Type B pancreatic cell (in vitro differentiated cells): ENCODE measurements at regions not wholly inside any gene's neighbourhood (a gene's known extent, or its start where the extent isn't known, plus 50 kb on each side); places are given as distances from the start of the nearest gene placed in this dataset.

ENCODE experiments used
- DNase-seq: peaks from one replicate; pipeline ENCODE4 v3.0.0; 2021; ENCODE audit warnings: mixed read lengths; ENCODE audit not compliant: unreplicated experiment; ENCODE audit errors: extremely low spot score
- H3K27ac Mint-ChIP-seq: 2 replicates; pipeline ENCODE4 v1.8.0; 2021; ENCODE audit warnings: mild to moderate bottlenecking, mixed read lengths
- H3K27me3 Mint-ChIP-seq: 2 replicates; pipeline ENCODE4 v1.8.0; 2021; ENCODE audit warnings: mixed read lengths
- H3K36me3 Mint-ChIP-seq: 2 replicates; pipeline ENCODE4 v1.8.0; 2021; ENCODE audit warnings: mixed read lengths
- H3K4me1 Mint-ChIP-seq: one replicate; pipeline ENCODE4 v1.8.0; 2021; ENCODE audit warnings: mixed read lengths; ENCODE audit not compliant: unreplicated experiment
- H3K4me3 Mint-ChIP-seq: 2 replicates; pipeline ENCODE4 v1.8.0; 2021; ENCODE audit warnings: mild to moderate bottlenecking, mixed read lengths
- H3K9me3 Mint-ChIP-seq: 2 replicates; pipeline ENCODE4 v1.8.0; 2021; ENCODE audit warnings: mixed read lengths
- TF ChIP-seq, protein P1 (sequence below): fragments of 200-600 bp; sonication (generic); conservative IDR thresholded peaks from 2 replicates; pipeline ENCODE4 v1.5.0; 2021; ENCODE audit warnings: antibody characterized with exemption, mild to moderate bottlenecking

DNA sequence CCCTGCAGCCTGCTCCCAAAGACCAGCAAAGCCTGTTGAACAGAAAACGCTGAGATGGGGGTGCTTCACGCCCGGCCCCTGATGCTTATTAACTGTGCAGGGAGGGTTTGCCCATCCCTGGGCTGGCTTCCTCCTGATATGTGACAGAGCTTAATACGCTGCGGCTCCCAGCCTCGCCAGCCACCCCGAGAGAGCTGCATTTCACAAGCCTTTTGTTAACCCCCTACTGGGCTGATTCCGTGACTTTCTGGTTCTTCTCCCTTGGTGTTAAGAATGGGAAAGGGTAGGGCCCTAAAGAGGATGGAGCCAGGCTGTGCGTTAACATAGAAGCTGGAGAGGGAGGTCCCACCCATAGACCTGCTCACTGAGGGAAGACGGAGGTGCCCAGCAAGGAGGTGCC is 211.8 kb downstream of the ENGASE start:
- peaks cover 64% of the 10 kb centered on the region for H3K27me3 Mint-ChIP-seq

DNA sequence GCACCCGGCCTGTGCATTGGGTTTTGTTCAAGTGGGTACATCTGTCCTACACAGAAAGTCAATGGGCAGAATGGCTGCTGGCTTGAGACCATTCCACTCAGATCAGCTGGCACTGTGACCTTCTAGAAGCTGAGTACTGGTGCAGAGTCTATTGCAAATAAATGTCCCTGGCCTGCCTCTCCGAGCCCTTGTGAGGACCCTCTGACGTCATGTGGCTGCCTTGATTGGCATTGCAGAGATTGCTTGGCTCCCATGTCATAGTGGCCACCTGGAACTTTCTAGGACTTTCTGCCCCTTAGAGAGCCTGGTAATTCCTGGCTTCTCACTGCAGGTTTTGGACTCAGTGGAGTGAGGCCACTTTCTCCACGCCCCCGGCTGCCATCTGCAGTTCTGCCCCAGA is 211.3 kb downstream of the ENGASE start:
- no peaks in the 10 kb centered on the region for H3K9me3 Mint-ChIP-seq
- peaks cover 8% of the 10 kb centered on the region for H3K4me1 Mint-ChIP-seq
- no peak overlapping the region for H3K27ac Mint-ChIP-seq
- no peaks in the 10 kb centered on the region for H3K36me3 Mint-ChIP-seq
- H3K4me3 Mint-ChIP-seq = no peak overlapping the region
- TF ChIP-seq, protein P1, sequence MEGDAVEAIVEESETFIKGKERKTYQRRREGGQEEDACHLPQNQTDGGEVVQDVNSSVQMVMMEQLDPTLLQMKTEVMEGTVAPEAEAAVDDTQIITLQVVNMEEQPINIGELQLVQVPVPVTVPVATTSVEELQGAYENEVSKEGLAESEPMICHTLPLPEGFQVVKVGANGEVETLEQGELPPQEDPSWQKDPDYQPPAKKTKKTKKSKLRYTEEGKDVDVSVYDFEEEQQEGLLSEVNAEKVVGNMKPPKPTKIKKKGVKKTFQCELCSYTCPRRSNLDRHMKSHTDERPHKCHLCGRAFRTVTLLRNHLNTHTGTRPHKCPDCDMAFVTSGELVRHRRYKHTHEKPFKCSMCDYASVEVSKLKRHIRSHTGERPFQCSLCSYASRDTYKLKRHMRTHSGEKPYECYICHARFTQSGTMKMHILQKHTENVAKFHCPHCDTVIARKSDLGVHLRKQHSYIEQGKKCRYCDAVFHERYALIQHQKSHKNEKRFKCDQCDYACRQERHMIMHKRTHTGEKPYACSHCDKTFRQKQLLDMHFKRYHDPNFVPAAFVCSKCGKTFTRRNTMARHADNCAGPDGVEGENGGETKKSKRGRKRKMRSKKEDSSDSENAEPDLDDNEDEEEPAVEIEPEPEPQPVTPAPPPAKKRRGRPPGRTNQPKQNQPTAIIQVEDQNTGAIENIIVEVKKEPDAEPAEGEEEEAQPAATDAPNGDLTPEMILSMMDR = no peak
- DNase-seq = no peak
- peaks cover 64% of the 10 kb centered on the region for H3K27me3 Mint-ChIP-seq

More for the DNA sequence above, 211.8 kb downstream of the ENGASE start:
- TF ChIP-seq, protein P1 = no peak
- H3K27ac Mint-ChIP-seq = no peak overlapping the region
- H3K36me3 Mint-ChIP-seq = no peaks in the 10 kb centered on the region
- H3K9me3 Mint-ChIP-seq = no peaks in the 10 kb centered on the region
- peaks cover 8% of the 10 kb centered on the region for H3K4me1 Mint-ChIP-seq
- DNase-seq = no peak
- no peak overlapping the region for H3K4me3 Mint-ChIP-seq

DNA sequence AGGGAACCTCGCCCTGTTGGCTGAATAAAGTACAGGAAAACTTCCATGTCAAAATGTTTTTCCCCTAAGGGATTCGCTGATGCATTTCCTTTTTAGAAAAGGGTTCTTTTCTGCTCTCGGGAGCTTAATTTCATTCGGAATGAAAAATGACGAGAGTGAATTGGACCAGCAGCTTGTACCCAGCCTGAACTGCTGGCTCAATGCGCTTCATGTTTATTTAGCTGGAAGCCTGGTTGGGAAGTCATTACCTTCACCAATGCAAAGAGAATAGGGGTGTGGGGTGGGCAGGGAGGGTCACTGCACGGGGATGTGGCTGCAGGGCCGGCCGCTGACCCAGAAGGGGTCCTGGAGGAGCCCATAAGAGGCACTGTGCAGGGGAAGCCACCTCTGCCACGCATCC is 207.7 kb downstream of the ENGASE start:
- TF ChIP-seq, protein P1 = no peak
- H3K36me3 Mint-ChIP-seq = no peaks in the 10 kb centered on the region
- no peak overlapping the region for H3K4me3 Mint-ChIP-seq
- H3K4me1 Mint-ChIP-seq = peaks cover 8% of the 10 kb centered on the region
- DNase-seq = no peak
- no peaks in the 10 kb centered on the region for H3K9me3 Mint-ChIP-seq
- H3K27ac Mint-ChIP-seq = no peak overlapping the region
- H3K27me3 Mint-ChIP-seq = peaks cover 47% of the 10 kb centered on the region

DNA sequence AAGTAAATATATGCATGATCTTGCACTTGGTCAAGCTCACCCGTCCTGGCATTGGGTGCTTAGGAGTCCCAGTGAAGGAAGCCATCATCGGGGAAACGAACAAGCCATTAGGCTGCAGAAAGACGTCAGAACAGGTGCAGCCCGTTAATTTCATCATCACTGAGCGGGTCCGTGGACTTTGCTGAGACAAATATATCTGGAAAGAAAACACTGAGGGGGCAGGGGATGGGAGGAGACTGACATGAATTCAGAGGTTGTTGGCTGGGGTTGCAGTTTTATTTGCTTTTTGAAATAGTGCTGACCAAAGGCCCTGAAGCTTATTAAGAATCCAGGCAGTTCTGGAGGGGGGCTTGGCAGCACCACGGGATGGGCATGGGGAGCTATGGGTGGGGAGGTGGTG is 207.2 kb downstream of the ENGASE start:
- Mint-ChIP-seq H3K9me3 (no peaks in the 10 kb centered on the region), H3K27me3 (peaks cover 46% of the 10 kb centered on the region), H3K27ac (peak overlapping the region; percentile 37), H3K36me3 (no peaks in the 10 kb centered on the region), H3K4me1 (peaks cover 8% of the 10 kb centered on the region), H3K4me3 (no peak overlapping the region)
- no peak for DNase-seq
- TF ChIP-seq, protein P1 = no peak

DNA sequence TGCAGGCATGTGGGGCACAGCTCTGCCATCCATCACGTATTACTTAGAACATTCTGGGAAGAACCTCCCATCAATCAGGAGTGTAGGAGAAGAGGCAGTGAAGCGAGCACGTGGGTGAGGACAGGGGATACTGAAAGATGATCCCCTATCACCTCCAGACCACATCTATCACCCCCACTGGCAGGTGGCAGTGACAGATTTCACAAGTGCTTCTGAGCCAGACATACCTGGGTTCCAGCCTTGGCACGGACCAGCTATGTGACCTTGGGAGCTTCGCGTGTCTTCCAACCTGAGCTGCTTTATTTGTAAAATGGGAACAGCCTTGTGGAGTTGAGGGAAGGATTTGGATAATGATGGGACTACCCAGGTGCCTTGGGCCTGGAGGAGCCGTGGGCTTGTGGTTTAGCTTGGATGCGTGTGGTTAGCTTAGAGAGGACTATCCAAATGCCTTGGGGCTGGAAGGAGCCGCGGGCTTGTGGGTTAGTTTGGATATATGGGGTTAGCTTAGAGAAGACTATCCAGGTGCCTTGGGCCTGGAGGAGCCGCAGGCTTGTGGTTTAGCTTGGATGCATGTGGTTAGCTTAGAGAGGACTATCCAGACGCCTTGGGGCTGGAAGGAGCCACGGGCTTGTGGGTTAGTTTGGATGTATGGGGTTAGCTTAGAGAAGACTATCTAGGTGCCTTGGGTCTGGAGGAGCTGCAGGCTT is 206.4 kb downstream of the ENGASE start:
- Mint-ChIP-seq H3K36me3 (no peaks in the 10 kb centered on the region), H3K4me3 (no peak overlapping the region), H3K4me1 (peaks cover 8% of the 10 kb centered on the region), H3K27ac (no peak overlapping the region), H3K9me3 (no peaks in the 10 kb centered on the region), H3K27me3 (peaks cover 39% of the 10 kb centered on the region)
- TF ChIP-seq, protein P1 = no peak
- no peak for DNase-seq
